Astrocyte (in vitro differentiated cells and primary cell): ENCODE measurements at regions not wholly inside any gene's neighbourhood (a gene's known extent, or its start where the extent isn't known, plus 50 kb on each side); places are given as distances from the start of the nearest gene placed in this dataset.
A peak's percentile ranks its signal among the peaks of the same experiment; 100 is the strongest.

ENCODE experiments used
- DNase-seq: peaks from one replicate; pipeline ENCODE4 v3.0.0-alpha.2; 2010; ENCODE audit warnings: low read depth
- FAIRE-seq: peaks from 2 replicates; lab custom pipeline; 2011; peaks lifted over from hg19 to GRCh38; lab: Jason Lieb, UNC
- H2AFZ ChIP-seq: 2 replicates; pipeline ENCODE4 v1.6.0; 2012; ENCODE audit warnings: low read depth, low read length, inconsistent platforms
- H3K27ac ChIP-seq: 2 replicates; pipeline ENCODE4 v1.5.1; 2011; ENCODE audit warnings: low read depth, low read length, inconsistent platforms
- H3K27me3 ChIP-seq: 2 replicates; pipeline ENCODE4 v1.6.0; 2011; ENCODE audit warnings: low read length, inconsistent platforms; ENCODE audit not compliant: insufficient read depth
- H3K36me3 ChIP-seq: 2 replicates; pipeline ENCODE4 v1.5.1; 2011; ENCODE audit warnings: low read length, inconsistent platforms; ENCODE audit not compliant: insufficient read depth
- H3K4me1 ChIP-seq: 2 replicates; pipeline ENCODE4 v1.5.1; 2011; ENCODE audit warnings: low read length, inconsistent platforms; ENCODE audit not compliant: insufficient read depth
- H3K4me2 ChIP-seq: 2 replicates; pipeline ENCODE4 v1.6.0; 2012; ENCODE audit warnings: low read length, inconsistent platforms
- H3K4me3 ChIP-seq: 2 replicates; pipeline ENCODE4 v1.5.1; 2011; ENCODE audit warnings: low read depth, mild to moderate bottlenecking, low read length, inconsistent platforms; ENCODE audit not compliant: insufficient read depth
- H3K79me2 ChIP-seq: 2 replicates; pipeline ENCODE4 v1.6.0; 2012; ENCODE audit warnings: mild to moderate bottlenecking, low read length, inconsistent platforms; ENCODE audit not compliant: insufficient read depth
- H3K9ac ChIP-seq: 2 replicates; pipeline ENCODE4 v1.6.0; 2012; ENCODE audit warnings: mild to moderate bottlenecking, low read length, inconsistent platforms
- H3K9me3 ChIP-seq: 2 replicates; pipeline ENCODE4 v1.5.1; 2012; ENCODE audit warnings: low read depth, mild to moderate bottlenecking, low read length, inconsistent platforms; ENCODE audit not compliant: insufficient read depth
- H4K20me1 ChIP-seq: 2 replicates; pipeline ENCODE4 v1.6.0; 2012; ENCODE audit warnings: low read length, inconsistent platforms; ENCODE audit not compliant: insufficient read depth
- H3K27ac Mint-ChIP-seq: one replicate; pipeline ENCODE4 v1.8.0; 2021; ENCODE audit warnings: mild to moderate bottlenecking, mixed read lengths; ENCODE audit not compliant: unreplicated experiment
- H3K27me3 Mint-ChIP-seq: one replicate; pipeline ENCODE4 v1.8.0; 2021; ENCODE audit warnings: low read depth, mixed read lengths; ENCODE audit not compliant: unreplicated experiment
- H3K36me3 Mint-ChIP-seq: one replicate; pipeline ENCODE4 v1.8.0; 2021; ENCODE audit warnings: low read depth, mixed read lengths; ENCODE audit not compliant: unreplicated experiment
- H3K4me1 Mint-ChIP-seq: one replicate; pipeline ENCODE4 v1.8.0; 2021; ENCODE audit warnings: low read depth, mixed read lengths; ENCODE audit not compliant: unreplicated experiment
- H3K4me3 Mint-ChIP-seq: one replicate; pipeline ENCODE4 v1.8.0; 2021; ENCODE audit warnings: mild to moderate bottlenecking, moderate library complexity, mixed read lengths; ENCODE audit not compliant: unreplicated experiment
- H3K9me3 Mint-ChIP-seq: one replicate; pipeline ENCODE4 v1.8.0; 2021; ENCODE audit warnings: mild to moderate bottlenecking, mixed read lengths; ENCODE audit not compliant: unreplicated experiment
- CTCF ChIP-seq: IDR thresholded peaks from 2 replicates; pipeline ENCODE4 v1.5.1; 2011; ENCODE audit warnings: low read depth, mild to moderate bottlenecking, inconsistent platforms, low read length, moderate library complexity; ENCODE audit not compliant: insufficient read depth
- EZH2 ChIP-seq: IDR thresholded peaks from 2 replicates; pipeline ENCODE4 v1.6.1; 2012; ENCODE audit warnings: mild to moderate bottlenecking, low read length, inconsistent platforms; ENCODE audit not compliant: insufficient read depth

GRCh38 chr6:67361264-67361663 is 1273.8 kb upstream of the ADGRB3 start:
- Mint-ChIP-seq H3K36me3 (no peaks in the 10 kb centered on the region), H3K4me3 (no peak overlapping the region), H3K27ac (no peak overlapping the region), H3K4me1 (no peaks in the 10 kb centered on the region), H3K27me3 (no peaks in the 10 kb centered on the region), H3K9me3 (no peaks in the 10 kb centered on the region)
- Histone ChIP-seq H3K9me3 (no peaks in the 10 kb centered on the region), H3K4me2 (peak overlapping the region; percentile 32), H3K27me3 (no peaks in the 10 kb centered on the region), H2AFZ (peak overlapping the region; percentile 76), H3K4me3 (no peak overlapping the region), H3K4me1 (no peaks in the 10 kb centered on the region), H3K36me3 (no peaks in the 10 kb centered on the region), H3K9ac (no peak overlapping the region), H4K20me1 (no peaks in the 10 kb centered on the region), H3K79me2 (no peaks in the 10 kb centered on the region), H3K27ac (no peak overlapping the region)
- no peak for FAIRE-seq
- TF ChIP-seq EZH2, result no peak
- no peak for TF ChIP-seq CTCF
- DNase-seq, result no peak

GRCh38 chr6:67358241-67358640 is 1276.8 kb upstream of the ADGRB3 start:
- no peak overlapping the region for H3K4me3 ChIP-seq

More at GRCh38 chr6:67358241-67358640, 1276.8 kb upstream of the ADGRB3 start:
- no peaks in the 10 kb centered on the region for H3K27me3 ChIP-seq
- no peak for FAIRE-seq
- H4K20me1 ChIP-seq, result no peaks in the 10 kb centered on the region
- no peaks in the 10 kb centered on the region for H3K27me3 Mint-ChIP-seq
- H3K36me3 ChIP-seq, result no peaks in the 10 kb centered on the region
- no peaks in the 10 kb centered on the region for H3K9me3 ChIP-seq
- no peak overlapping the region for H3K4me3 Mint-ChIP-seq
- H3K9ac ChIP-seq, result no peak overlapping the region
- no peaks in the 10 kb centered on the region for H3K4me1 ChIP-seq
- H3K27ac Mint-ChIP-seq, result no peak overlapping the region
- DNase-seq, result no peak
- H3K36me3 Mint-ChIP-seq, result no peaks in the 10 kb centered on the region
- H3K4me2 ChIP-seq, result no peak overlapping the region
- H3K79me2 ChIP-seq, result no peaks in the 10 kb centered on the region
- TF ChIP-seq EZH2, result no peak
- no peak for TF ChIP-seq CTCF
- no peaks in the 10 kb centered on the region for H3K9me3 Mint-ChIP-seq
- H2AFZ ChIP-seq, result no peak overlapping the region
- H3K4me1 Mint-ChIP-seq, result no peaks in the 10 kb centered on the region
- H3K27ac ChIP-seq, result no peak overlapping the region
